HepG2 (cell line): ENCODE measurements at regions not wholly inside any gene's neighbourhood (a gene's known extent, or its start where the extent isn't known, plus 50 kb on each side); places are given as distances from the start of the nearest gene placed in this dataset.

ENCODE experiments used
- ISL2 ChIP-seq: sonication (generic); formaldehyde crosslinking; IDR thresholded peaks from 2 replicates; pipeline ENCODE4 v1.5.0; 2020; ENCODE audit warnings: missing genetic modification reagents
- NFIC ChIP-seq: IDR thresholded peaks from 2 replicates; pipeline ENCODE4 v1.6.1; 2012; ENCODE audit warnings: mild to moderate bottlenecking, low read length, inconsistent platforms
- SAP130 ChIP-seq: IDR thresholded peaks from 2 replicates; pipeline ENCODE4 v1.6.1; 2016; ENCODE audit warnings: low read depth
- ZBTB8A ChIP-seq: sonication (generic); formaldehyde crosslinking; IDR thresholded peaks from 2 replicates; pipeline ENCODE4 v1.4.0; 2020; ENCODE audit warnings: mild to moderate bottlenecking, low read depth, missing genetic modification reagents, borderline replicate concordance
- ZNF737 ChIP-seq: sonication (generic); formaldehyde crosslinking; IDR thresholded peaks from 2 replicates; pipeline ENCODE4 v1.5.0; 2020; ENCODE audit warnings: missing genetic modification reagents, mild to moderate bottlenecking, borderline replicate concordance
- TF ChIP-seq, protein P1 (sequence below): sonication (generic); formaldehyde crosslinking; IDR thresholded peaks from 2 replicates; pipeline ENCODE4 v1.4.0; 2020; ENCODE audit warnings: missing genetic modification reagents
- TF ChIP-seq, protein P2 (sequence below): sonication (generic); formaldehyde crosslinking; IDR thresholded peaks from 2 replicates; pipeline ENCODE4 v1.5.0; 2020; ENCODE audit warnings: missing genetic modification reagents
- TF ChIP-seq, protein P3 (sequence below): sonication (generic); formaldehyde crosslinking; IDR thresholded peaks from 2 replicates; pipeline ENCODE4 v1.5.1; 2020; ENCODE audit warnings: mild to moderate bottlenecking, missing genetic modification reagents, moderate library complexity

DNA sequence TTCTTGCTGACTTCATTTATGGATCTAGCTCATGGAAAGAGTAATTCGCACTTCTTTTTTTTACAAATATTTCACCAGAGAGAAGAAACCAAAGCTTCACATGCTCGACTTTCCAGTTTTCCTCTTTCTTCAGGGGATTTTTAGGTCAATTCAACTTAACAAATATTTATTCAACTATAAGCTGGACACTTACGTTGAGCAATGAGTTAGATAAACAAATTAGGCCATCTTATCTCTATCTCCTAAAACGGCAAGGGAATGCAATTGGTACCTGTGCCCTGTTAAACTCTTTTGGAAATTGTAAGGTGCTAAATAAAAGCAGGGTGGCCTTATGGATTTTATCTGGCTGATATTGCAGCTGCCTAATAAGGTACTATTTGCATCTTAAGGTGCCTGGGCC is 145.1 kb upstream of the RAI14 start (continued):
- TF ChIP-seq, protein P1, sequence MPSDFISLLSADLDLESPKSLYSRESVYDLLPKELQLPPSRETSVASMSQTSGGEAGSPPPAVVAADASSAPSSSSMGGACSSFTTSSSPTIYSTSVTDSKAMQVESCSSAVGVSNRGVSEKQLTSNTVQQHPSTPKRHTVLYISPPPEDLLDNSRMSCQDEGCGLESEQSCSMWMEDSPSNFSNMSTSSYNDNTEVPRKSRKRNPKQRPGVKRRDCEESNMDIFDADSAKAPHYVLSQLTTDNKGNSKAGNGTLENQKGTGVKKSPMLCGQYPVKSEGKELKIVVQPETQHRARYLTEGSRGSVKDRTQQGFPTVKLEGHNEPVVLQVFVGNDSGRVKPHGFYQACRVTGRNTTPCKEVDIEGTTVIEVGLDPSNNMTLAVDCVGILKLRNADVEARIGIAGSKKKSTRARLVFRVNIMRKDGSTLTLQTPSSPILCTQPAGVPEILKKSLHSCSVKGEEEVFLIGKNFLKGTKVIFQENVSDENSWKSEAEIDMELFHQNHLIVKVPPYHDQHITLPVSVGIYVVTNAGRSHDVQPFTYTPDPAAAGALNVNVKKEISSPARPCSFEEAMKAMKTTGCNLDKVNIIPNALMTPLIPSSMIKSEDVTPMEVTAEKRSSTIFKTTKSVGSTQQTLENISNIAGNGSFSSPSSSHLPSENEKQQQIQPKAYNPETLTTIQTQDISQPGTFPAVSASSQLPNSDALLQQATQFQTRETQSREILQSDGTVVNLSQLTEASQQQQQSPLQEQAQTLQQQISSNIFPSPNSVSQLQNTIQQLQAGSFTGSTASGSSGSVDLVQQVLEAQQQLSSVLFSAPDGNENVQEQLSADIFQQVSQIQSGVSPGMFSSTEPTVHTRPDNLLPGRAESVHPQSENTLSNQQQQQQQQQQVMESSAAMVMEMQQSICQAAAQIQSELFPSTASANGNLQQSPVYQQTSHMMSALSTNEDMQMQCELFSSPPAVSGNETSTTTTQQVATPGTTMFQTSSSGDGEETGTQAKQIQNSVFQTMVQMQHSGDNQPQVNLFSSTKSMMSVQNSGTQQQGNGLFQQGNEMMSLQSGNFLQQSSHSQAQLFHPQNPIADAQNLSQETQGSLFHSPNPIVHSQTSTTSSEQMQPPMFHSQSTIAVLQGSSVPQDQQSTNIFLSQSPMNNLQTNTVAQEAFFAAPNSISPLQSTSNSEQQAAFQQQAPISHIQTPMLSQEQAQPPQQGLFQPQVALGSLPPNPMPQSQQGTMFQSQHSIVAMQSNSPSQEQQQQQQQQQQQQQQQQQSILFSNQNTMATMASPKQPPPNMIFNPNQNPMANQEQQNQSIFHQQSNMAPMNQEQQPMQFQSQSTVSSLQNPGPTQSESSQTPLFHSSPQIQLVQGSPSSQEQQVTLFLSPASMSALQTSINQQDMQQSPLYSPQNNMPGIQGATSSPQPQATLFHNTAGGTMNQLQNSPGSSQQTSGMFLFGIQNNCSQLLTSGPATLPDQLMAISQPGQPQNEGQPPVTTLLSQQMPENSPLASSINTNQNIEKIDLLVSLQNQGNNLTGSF (CRISPR knock-in tag), result no peak
- TF ChIP-seq, protein P2, sequence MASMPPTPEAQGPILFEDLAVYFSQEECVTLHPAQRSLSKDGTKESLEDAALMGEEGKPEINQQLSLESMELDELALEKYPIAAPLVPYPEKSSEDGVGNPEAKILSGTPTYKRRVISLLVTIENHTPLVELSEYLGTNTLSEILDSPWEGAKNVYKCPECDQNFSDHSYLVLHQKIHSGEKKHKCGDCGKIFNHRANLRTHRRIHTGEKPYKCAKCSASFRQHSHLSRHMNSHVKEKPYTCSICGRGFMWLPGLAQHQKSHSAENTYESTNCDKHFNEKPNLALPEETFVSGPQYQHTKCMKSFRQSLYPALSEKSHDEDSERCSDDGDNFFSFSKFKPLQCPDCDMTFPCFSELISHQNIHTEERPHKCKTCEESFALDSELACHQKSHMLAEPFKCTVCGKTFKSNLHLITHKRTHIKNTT, result no peak
- TF ChIP-seq ZBTB8A (CRISPR knock-in tag) (no peak), ZNF737 (no peak), SAP130 (CRISPR knock-in tag) (no peak), ISL2 (CRISPR knock-in tag) (peak; percentile 43; the same call in 1 of the 2 replicates), NFIC (no peak)
- TF ChIP-seq, protein P3, sequence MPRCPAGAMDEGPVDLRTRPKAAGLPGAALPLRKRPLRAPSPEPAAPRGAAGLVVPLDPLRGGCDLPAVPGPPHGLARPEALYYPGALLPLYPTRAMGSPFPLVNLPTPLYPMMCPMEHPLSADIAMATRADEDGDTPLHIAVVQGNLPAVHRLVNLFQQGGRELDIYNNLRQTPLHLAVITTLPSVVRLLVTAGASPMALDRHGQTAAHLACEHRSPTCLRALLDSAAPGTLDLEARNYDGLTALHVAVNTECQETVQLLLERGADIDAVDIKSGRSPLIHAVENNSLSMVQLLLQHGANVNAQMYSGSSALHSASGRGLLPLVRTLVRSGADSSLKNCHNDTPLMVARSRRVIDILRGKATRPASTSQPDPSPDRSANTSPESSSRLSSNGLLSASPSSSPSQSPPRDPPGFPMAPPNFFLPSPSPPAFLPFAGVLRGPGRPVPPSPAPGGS (CRISPR knock-in tag), result no peak
